ENCODE measurements at regions not wholly inside any gene's neighbourhood (a gene's known extent, or its start where the extent isn't known, plus 50 kb on each side); places are given as distances from the start of the nearest gene placed in this dataset.

- TF ChIP-seq CTCF (IDR thresholded peaks at IDR 0.05) (no peak), POLR2A (IDR thresholded peaks at IDR 0.05) (no peak)
Measured at GRCh38 chr6:85283436-85283835, 166.4 kb upstream of the NT5E start.
